GM13976 (cell line): ENCODE measurements at regions not wholly inside any gene's neighbourhood (a gene's known extent, or its start where the extent isn't known, plus 50 kb on each side); places are given as distances from the start of the nearest gene placed in this dataset.
A peak's percentile ranks its signal among the peaks of the same experiment; 100 is the strongest.

ENCODE experiments used
- DNase-seq: peaks from one replicate; pipeline ENCODE4 v3.0.0; 2012; ENCODE audit warnings: low spot score
- in situ Hi-C: fragments of 300-500 bp; cut with MboI; formaldehyde crosslinking; loops from one replicate; pipeline ENCODE4 v1.12.0; 2022; ENCODE audit warnings: low sequenced_read_pairs, mixed read lengths, inconsistent platforms; ENCODE audit not compliant: unreplicated experiment
- TF ChIP-seq, protein P1 (sequence below): IDR thresholded peaks from 2 replicates; pipeline ENCODE4 v1.5.1; 2012; ENCODE audit warnings: borderline replicate concordance, mild to moderate bottlenecking; ENCODE audit not compliant: insufficient read depth; ENCODE audit errors: extremely low read depth, missing control alignments, control extremely low read depth

DNA sequence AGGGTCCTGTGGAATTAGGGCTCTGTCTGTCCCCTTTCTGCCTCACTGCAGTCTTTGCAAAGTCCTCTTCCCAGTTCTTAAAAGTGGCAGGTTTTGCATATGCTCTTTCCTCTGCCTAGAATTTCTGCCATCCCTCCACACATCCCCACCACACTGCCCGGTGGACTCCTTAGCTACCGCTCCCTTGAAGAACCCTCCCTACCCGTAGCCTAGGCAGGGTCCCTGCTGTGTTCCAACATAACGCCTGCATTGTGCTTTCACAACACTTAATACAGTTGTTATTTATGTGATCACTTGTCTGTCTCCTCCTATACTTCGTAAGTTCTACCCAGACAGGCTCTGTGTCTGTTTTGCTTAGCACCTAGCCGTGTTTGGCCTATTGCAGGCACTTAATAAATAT is 142.5 kb upstream of the DMRT1 start:
- TF ChIP-seq, protein P1, sequence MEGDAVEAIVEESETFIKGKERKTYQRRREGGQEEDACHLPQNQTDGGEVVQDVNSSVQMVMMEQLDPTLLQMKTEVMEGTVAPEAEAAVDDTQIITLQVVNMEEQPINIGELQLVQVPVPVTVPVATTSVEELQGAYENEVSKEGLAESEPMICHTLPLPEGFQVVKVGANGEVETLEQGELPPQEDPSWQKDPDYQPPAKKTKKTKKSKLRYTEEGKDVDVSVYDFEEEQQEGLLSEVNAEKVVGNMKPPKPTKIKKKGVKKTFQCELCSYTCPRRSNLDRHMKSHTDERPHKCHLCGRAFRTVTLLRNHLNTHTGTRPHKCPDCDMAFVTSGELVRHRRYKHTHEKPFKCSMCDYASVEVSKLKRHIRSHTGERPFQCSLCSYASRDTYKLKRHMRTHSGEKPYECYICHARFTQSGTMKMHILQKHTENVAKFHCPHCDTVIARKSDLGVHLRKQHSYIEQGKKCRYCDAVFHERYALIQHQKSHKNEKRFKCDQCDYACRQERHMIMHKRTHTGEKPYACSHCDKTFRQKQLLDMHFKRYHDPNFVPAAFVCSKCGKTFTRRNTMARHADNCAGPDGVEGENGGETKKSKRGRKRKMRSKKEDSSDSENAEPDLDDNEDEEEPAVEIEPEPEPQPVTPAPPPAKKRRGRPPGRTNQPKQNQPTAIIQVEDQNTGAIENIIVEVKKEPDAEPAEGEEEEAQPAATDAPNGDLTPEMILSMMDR = no peak
- no peak for DNase-seq
- in situ Hi-C loops = no loop called here

DNA sequence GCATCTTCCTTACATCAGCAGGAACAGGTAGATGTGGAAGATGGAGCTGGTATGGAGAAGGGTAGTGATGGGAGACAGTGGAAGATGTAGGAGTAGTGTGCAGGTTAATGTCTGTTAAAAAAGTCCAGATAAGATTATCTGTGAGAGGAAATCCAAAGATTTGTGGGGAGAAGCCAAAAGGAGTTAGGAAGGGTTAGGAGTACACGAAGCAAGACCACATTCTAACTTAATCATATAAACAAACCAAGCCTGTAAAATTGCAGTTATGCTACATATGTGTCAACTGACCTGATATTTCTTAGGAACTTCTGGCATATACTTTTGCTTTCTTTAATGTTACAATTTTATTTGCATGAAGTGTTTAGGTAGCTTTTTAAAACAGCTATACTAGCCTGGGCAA is 142.1 kb upstream of the DMRT1 start:
- in situ Hi-C loops = no loop called here
- DNase-seq = no peak
- TF ChIP-seq, protein P1 = no peak

DNA sequence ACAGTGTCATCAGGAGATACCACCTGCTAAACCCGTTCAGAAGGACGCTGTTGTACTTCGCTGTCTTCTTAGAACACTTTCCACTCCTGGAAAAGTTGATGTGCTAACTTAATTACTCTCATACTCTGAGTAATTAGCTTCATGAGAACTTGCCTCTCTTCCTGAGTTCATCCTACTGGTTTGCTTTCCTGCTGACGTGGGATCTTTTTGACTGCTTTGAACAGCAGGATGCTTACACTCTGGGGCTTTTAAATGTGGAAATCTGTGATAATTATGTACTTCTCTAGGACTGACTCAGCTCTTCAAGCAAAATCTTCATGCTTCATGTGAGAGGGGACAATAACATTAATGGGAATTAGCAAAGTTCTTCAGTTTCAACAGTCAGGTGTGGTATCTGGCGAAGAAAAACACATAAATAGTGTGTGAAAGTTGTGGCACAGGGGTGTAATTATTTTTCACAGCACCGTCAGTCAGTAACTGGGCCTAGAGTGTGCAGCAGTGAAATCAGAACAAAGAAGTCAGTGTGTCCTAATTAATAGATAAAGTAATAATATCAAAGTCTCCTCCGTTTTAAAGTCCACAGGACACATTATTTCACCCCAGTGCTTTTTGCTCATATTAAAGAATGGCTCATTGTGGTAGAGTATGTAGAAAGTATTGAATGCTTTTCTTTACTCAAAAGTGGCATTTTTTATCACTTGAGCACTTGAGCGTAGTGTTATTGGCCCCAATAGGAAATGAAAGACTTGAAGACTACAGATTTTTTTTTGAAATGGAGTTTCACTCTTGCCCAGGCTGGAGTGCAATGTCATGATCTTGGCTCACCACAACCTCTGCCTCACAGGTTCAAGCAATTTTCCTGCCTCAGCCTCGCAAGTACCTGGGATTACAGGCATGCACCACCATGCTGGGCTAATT is 140.9 kb upstream of the DMRT1 start:
- in situ Hi-C loops = loop anchor here (10.0 kb wide), 1 partner anchor 64 kb away; no protein-coding TSS in a partner anchor
- TF ChIP-seq, protein P1 = no peak
- no peak for DNase-seq

DNA sequence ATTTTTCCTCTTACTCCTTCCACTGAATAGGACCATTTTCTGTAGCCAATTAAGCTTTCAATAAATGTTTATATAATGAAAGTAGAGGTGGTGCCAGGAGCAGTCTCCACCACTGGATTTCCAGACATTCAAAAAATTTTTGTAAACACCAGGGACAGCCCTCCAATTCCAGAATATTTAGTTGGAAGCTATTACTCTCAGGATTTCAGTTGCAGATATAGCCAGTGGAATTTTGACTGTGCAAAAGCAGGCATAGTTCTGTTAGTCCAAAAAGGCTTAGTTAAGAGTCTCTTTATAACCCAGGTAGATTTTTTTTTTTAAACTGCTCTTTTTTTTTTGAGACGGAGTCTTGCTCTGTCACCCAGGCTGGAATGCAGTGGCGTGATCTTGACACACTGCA is 138.1 kb upstream of the DMRT1 start:
- TF ChIP-seq, protein P1 = no peak
- DNase-seq = no peak
- in situ Hi-C loops = loop anchor here (10.0 kb wide), 1 partner anchor 61 kb away; no protein-coding TSS in a partner anchor

DNA sequence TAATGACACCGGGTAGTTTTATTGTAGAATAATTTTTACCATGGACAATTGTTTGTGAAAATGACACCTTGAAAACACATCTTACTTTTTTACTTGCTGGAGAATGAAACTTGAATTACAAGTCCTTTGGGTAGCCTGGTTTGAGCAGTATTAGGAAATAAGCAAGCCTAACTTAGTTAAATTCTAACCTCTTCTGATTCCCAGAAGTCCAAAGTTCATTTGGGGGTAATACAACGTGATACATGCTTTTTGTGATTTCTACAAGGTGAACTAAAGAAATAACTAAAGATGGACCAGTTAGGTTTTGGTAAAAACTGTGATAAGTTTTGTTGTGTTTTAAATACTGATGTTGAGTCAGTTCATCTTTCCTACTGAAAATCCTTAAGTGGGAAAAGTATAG is 135.4 kb upstream of the DMRT1 start:
- in situ Hi-C loops = loop anchor here (10.0 kb wide), 1 partner anchor 59 kb away; no protein-coding TSS in a partner anchor
- DNase-seq = no peak
- TF ChIP-seq, protein P1 = no peak

DNA sequence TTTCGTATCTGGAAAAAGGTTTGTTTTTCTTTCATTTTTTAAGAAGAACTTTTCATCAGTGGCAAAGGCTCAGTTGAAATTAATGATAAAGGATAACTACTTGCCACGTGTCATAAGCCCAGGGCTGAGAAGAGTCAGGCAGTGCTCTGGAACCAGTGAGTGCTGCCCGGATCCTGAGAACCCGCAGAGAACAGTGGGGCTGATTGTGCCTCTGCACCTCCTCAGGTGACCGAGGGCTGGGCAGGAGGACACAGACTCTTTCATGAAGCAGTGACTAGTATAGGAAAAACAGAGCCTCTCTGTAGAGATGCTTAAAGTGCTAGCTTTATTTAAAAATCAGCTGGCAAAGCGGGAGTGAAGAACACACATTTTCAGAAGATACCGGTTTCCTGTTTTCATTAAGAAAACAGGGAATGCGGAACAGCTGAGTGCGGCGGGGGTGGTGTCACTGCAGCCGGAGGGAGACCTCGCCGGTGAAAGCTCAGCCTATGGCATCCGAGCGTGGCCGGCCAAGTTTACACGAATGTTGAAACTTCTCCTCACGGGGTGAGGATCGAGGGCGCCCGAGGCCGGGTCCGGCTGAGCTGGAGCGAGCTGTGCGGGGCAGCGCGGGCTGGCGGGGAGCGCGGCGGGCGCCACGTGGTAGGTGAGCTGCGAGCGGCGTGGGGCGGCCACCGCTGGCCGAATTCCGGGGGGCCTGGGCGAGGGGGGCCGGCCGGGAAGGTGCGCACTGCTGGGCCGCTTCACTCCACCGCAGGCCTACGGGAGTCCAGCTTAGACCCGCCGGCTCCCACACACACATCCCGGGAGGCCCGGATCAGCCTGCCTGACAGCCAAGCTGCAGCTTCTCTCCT is 134.7 kb upstream of the DMRT1 start:
- TF ChIP-seq, protein P1 = no peak
- DNase-seq = peak; percentile 41
- in situ Hi-C loops = loop anchor here (10.0 kb wide), 1 partner anchor 58 kb away; no protein-coding TSS in a partner anchor
